C4-2B (cell line): ENCODE measurements at regions not wholly inside any gene's neighbourhood (a gene's known extent, or its start where the extent isn't known, plus 50 kb on each side); places are given as distances from the start of the nearest gene placed in this dataset.

Experiments
- H3K27ac ChIP-seq: fragments of 450-650 bp; 2 replicates; pipeline ENCODE4 v1.5.1; 2017
- CTCF ChIP-seq: fragments of 450-650 bp; conservative IDR thresholded peaks from 2 replicates; pipeline ENCODE4 v1.5.1; 2017; ENCODE audit warnings: mild to moderate bottlenecking
- ZFX ChIP-seq: fragments of 450-650 bp; IDR thresholded peaks from 2 replicates; pipeline ENCODE4 v1.6.1; 2017

- H3K27ac ChIP-seq: no peak overlapping the region
- no peak for TF ChIP-seq CTCF
- TF ChIP-seq ZFX: no peak
Measured at GRCh38 chr1:101713760-101714159, 283.0 kb downstream of the OLFM3 start.

- TF ChIP-seq CTCF (no peak), ZFX (no peak)
- no peak overlapping the region for H3K27ac ChIP-seq
Measured at GRCh38 chr1:101723415-101723814, 273.3 kb downstream of the OLFM3 start.

GRCh38 chr1:101728029-101728428 lies 268.7 kb downstream of the OLFM3 start:
- no peak overlapping the region for H3K27ac ChIP-seq
- TF ChIP-seq CTCF: no peak
- no peak for TF ChIP-seq ZFX

GRCh38 chr1:101730559-101730958 lies 266.2 kb downstream of the OLFM3 start:
- no peak for TF ChIP-seq CTCF
- TF ChIP-seq ZFX: no peak
- no peak overlapping the region for H3K27ac ChIP-seq

- TF ChIP-seq CTCF (no peak), ZFX (no peak)
- H3K27ac ChIP-seq: no peak overlapping the region
Measured at GRCh38 chr1:101732261-101732660, 264.5 kb downstream of the OLFM3 start.

- no peak overlapping the region for H3K27ac ChIP-seq
- no peak for TF ChIP-seq CTCF
- no peak for TF ChIP-seq ZFX
Measured at GRCh38 chr1:101733340-101733739, 263.4 kb downstream of the OLFM3 start.

- H3K27ac ChIP-seq: no peak overlapping the region
Measured at GRCh38 chr1:101738475-101738874, 258.3 kb downstream of the OLFM3 start.

More at GRCh38 chr1:101738475-101738874, 258.3 kb downstream of the OLFM3 start:
- TF ChIP-seq CTCF: no peak
- no peak for TF ChIP-seq ZFX
